OCI-LY3 (cell line): ENCODE measurements at regions not wholly inside any gene's neighbourhood (a gene's known extent, or its start where the extent isn't known, plus 50 kb on each side); places are given as distances from the start of the nearest gene placed in this dataset.

Experiments
- CTCF ChIP-seq: fragments of 200-600, 300-600 bp; sonication (generic); IDR thresholded peaks from 2 replicates; pipeline ENCODE4 v1.5.1; 2014; ENCODE audit warnings: antibody characterized with exemption, low read length, low read depth
- EZH2phosphoT487 ChIP-seq: fragments of 200-600 bp; shearing (Covaris generic); IDR thresholded peaks from 2 replicates; pipeline ENCODE4 v1.6.1; 2018; ENCODE audit warnings: antibody characterized with exemption, mixed run types, low read depth

DNA sequence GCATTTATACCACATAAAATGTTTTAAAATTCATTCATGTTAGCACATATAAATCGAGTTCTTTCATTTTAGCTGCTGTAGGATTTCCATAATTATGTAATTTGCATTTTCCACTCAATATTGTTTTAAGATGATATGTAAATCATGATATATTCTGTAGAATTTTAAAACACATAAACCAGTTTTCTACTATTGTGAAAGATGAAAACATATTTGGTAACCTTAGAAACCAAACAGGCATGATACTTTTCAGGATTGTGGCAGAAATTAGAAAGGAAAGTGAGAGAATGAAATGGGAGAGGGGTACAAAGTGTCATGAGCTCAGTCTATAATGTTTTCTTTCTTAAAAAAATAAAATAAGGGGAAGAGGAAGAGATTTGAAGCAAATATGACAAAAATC, 269.3 kb downstream of the PPP1R3A start:
- no peak for TF ChIP-seq CTCF
- TF ChIP-seq EZH2phosphoT487, result no peak
